ENCODE measurements at regions not wholly inside any gene's neighbourhood (a gene's known extent, or its start where the extent isn't known, plus 50 kb on each side); places are given as distances from the start of the nearest gene placed in this dataset.

GRCh38 chr4:166274136-166274761 lies 401.2 kb downstream of the TLL1 start:
- TF ChIP-seq PTTG1 (tag; IDR thresholded peaks at IDR 0.05; ENCODE audit: low read depth) (no peak), TEAD4 (IDR thresholded peaks at IDR 0.05; ENCODE audit: low read length) (no peak), TEAD4 (CRISPR knock-in tag; IDR thresholded peaks at IDR 0.05; ENCODE audit: borderline replicate concordance) (no peak), SOX6 (IDR thresholded peaks at IDR 0.05) (no peak), HOXB6 (CRISPR knock-in tag; IDR thresholded peaks at IDR 0.05; ENCODE audit: borderline replicate concordance) (no peak), ID3 (CRISPR knock-in tag; IDR thresholded peaks at IDR 0.05) (no peak), ID3 (tag; IDR thresholded peaks at IDR 0.05) (no peak), PHB (CRISPR knock-in tag; IDR thresholded peaks at IDR 0.05) (no peak), KDM1A (IDR thresholded peaks at IDR 0.05) (no peak), PHF20 (IDR thresholded peaks at IDR 0.05; ENCODE audit: partially characterized antibody) (no peak), PCBP1 (IDR thresholded peaks at IDR 0.05; ENCODE audit: low read depth, low read length, poor library complexity, severe bottlenecking) (no peak), ZNF75A (CRISPR knock-in tag; IDR thresholded peaks at IDR 0.05) (no peak), KDM4B (IDR thresholded peaks at IDR 0.05; ENCODE audit: borderline replicate concordance in 2 of 2, low read depth in 1 of 2) (no peak), TGIF2 (CRISPR knock-in tag; IDR thresholded peaks at IDR 0.05) (no peak), MAFK (IDR thresholded peaks at IDR 0.05; ENCODE audit: low read length) (no peak), KLF1 (tag; IDR thresholded peaks at IDR 0.05) (no peak), ADNP (tag; IDR thresholded peaks at IDR 0.05) (no peak), CC2D1A (IDR thresholded peaks at IDR 0.05) (no peak)
- Histone ChIP-seq H3K27me3 (ENCODE audit: control insufficient read depth in 2 of 2, insufficient read depth in 2 of 2, low read length in 2 of 2) (no peaks in the 10 kb centered on the region), H2AFZ (ENCODE audit: low read depth, low read length) (no peak overlapping the region), H3K79me2 (ENCODE audit: control insufficient read depth, insufficient read depth, low read length) (no peaks in the 10 kb centered on the region), H3K4me1 (replicated peaks in 1 of 2; ENCODE audit: control insufficient read depth in 2 of 2, insufficient read depth in 2 of 2, low read length in 2 of 2) (no peaks in the 10 kb centered on the region), H3K9me3 (replicated peaks; ENCODE audit: control insufficient read depth, insufficient read depth, low read depth, low read length) (no peaks in the 10 kb centered on the region; the same call in 1 of the 2 replicates), H3K36me3 (ENCODE audit: control insufficient read depth, insufficient read depth, low read length) (no peaks in the 10 kb centered on the region), H3K9ac (ENCODE audit: insufficient read depth in 1 of 2, low read depth in 2 of 2, low read length in 2 of 2) (no peak overlapping the region), H3K27ac (ENCODE audit: extremely low read depth, low read depth, low read length) (no peak overlapping the region), H3K4me2 (ENCODE audit: insufficient read depth, low read length) (no peak overlapping the region), H3K4me3 (no peak overlapping the region), H3K9me1 (ENCODE audit: control insufficient read depth, insufficient read depth, low read length) (no peaks in the 10 kb centered on the region), H4K20me1 (replicated peaks; ENCODE audit: control insufficient read depth, insufficient read depth, low read length) (no peaks in the 10 kb centered on the region)
- no TSS peak for BruUV-seq (replicated peaks)
- ChIA-PET CTCF (ENCODE audit: low intra/inter-chr PET ratio) (no interaction called here), POLR2A (no interaction called here)
- in situ Hi-C loops (cut with MboI) (no loop called here), intact Hi-C loops (cut with micrococcal nuclease) (no loop called here)
- no peak for FAIRE-seq
- no peak for ATAC-seq
- WGBS (ENCODE audit: insufficient coverage, low coverage, missing lambda C conversion rate) = 1% methylated on average over 21 of the region's 21 CpGs
- DNase-seq (ENCODE audit: extremely low read depth in 1 of 4, low spot score in 3 of 4) = no peak
